HG03571 (cell line): ENCODE measurements at regions not wholly inside any gene's neighbourhood (a gene's known extent, or its start where the extent isn't known, plus 50 kb on each side); places are given as distances from the start of the nearest gene placed in this dataset.

Experiments
- ATAC-seq: cut with Tn5 transposase; IDR thresholded peaks from one replicate; pipeline ENCODE4 v1.9.1; 2021; ENCODE audit not compliant: unreplicated experiment

- ATAC-seq = peak; percentile 48
Observed at GRCh38 chr6:7960848-7961247, 50.3 kb upstream of the TXNDC5 start.
